ENCODE measurements at regions not wholly inside any gene's neighbourhood (a gene's known extent, or its start where the extent isn't known, plus 50 kb on each side); places are given as distances from the start of the nearest gene placed in this dataset.

- TF ChIP-seq ZFX (IDR thresholded peaks at IDR 0.05) = no peak
- TF ChIP-seq, protein P1, sequence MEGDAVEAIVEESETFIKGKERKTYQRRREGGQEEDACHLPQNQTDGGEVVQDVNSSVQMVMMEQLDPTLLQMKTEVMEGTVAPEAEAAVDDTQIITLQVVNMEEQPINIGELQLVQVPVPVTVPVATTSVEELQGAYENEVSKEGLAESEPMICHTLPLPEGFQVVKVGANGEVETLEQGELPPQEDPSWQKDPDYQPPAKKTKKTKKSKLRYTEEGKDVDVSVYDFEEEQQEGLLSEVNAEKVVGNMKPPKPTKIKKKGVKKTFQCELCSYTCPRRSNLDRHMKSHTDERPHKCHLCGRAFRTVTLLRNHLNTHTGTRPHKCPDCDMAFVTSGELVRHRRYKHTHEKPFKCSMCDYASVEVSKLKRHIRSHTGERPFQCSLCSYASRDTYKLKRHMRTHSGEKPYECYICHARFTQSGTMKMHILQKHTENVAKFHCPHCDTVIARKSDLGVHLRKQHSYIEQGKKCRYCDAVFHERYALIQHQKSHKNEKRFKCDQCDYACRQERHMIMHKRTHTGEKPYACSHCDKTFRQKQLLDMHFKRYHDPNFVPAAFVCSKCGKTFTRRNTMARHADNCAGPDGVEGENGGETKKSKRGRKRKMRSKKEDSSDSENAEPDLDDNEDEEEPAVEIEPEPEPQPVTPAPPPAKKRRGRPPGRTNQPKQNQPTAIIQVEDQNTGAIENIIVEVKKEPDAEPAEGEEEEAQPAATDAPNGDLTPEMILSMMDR (conservative IDR thresholded peaks at IDR 0.05) = no peak
- H3K27ac ChIP-seq = no peak overlapping the region
Measured at GRCh38 chr6:16844183-16844582, 82.9 kb upstream of the ATXN1 start.

GRCh38 chr6:16842676-16843075 is 81.4 kb upstream of the ATXN1 start:
- TF ChIP-seq ZFX (IDR thresholded peaks at IDR 0.05) = no peak
- TF ChIP-seq, protein P1 (conservative IDR thresholded peaks at IDR 0.05) = no peak
- no peak overlapping the region for H3K27ac ChIP-seq

DNA sequence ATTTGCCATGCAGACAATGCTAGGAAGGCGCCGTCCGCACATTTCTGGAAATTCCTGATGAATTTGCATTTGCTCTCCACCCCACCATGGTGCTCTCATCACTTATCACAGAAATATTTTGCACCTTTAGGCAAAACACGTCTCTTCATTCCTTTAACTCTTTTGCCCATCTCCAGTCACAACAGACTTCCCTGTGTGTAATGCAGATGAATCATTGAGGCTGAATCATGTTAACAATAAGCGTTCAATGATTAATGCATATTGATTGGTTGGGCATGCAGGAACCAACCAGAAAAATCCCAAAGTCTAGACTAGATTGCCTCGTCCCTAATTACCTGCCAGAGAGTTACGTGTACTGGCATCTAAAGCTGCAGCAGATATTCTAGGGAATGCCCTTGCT is 80.0 kb upstream of the ATXN1 start:
- no peak overlapping the region for H3K27ac ChIP-seq
- TF ChIP-seq, protein P1 (conservative IDR thresholded peaks at IDR 0.05) = no peak
- no peak for TF ChIP-seq ZFX (IDR thresholded peaks at IDR 0.05)

DNA sequence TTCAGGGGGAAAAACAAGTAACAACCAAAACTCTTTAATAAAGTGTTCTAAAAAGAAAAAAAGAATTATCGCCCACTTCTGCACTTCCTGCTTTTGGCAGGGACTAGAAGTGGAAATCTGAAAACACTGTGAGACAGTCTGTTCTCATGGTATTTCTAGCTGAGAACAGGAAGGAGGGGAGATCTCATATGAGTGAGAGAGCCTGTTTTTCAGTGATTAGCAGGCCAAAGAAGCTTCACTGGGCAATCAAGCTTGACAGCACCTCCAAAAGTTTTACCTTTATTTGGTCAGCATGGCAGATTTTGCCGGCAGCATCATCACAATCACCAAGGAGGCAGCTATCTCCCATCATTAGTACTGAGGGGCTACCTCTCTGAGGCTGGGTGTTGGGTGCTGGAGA is 79.5 kb upstream of the ATXN1 start:
- TF ChIP-seq, protein P1 (conservative IDR thresholded peaks at IDR 0.05) = no peak
- no peak for TF ChIP-seq ZFX (IDR thresholded peaks at IDR 0.05)

GRCh38 chr6:16840291-16840690 is 79.0 kb upstream of the ATXN1 start:
- TF ChIP-seq, protein P1 (conservative IDR thresholded peaks at IDR 0.05) = no peak
- no peak for TF ChIP-seq ZFX (IDR thresholded peaks at IDR 0.05)
- no peak overlapping the region for H3K27ac ChIP-seq

More for the DNA sequence above, 79.5 kb upstream of the ATXN1 start:
- H3K27ac ChIP-seq = no peak overlapping the region

- H3K27ac ChIP-seq = no peak overlapping the region
- no peak for TF ChIP-seq ZFX (IDR thresholded peaks at IDR 0.05)
- TF ChIP-seq, protein P1 (conservative IDR thresholded peaks at IDR 0.05) = no peak
Measured at GRCh38 chr6:16839631-16840179, 78.4 kb upstream of the ATXN1 start.

- TF ChIP-seq, protein P1 (conservative IDR thresholded peaks at IDR 0.05) = no peak
- no peak for TF ChIP-seq ZFX (IDR thresholded peaks at IDR 0.05)
- H3K27ac ChIP-seq = no peak overlapping the region
Measured at GRCh38 chr6:16837217-16837972, 76.1 kb upstream of the ATXN1 start.
